Liver (tissue), 3 donors: ENCODE measurements at regions not wholly inside any gene's neighbourhood (a gene's known extent, or its start where the extent isn't known, plus 50 kb on each side); places are given as distances from the start of the nearest gene placed in this dataset.

Source experiments
- CTCF ChIP-seq: fragments of 150-350 bp; IDR thresholded peaks from 2 replicates; pipeline ENCODE4 v1.5.1; 2017; ENCODE audit warnings: improper control_type of control experiment, low read depth, low read length; ENCODE audit not compliant: missing input control
- JUND ChIP-seq, 2 donors: IDR thresholded peaks; 2 replicates each; pipeline ENCODE4 v1.6.1; 2016; ENCODE audit warnings: antibody characterized with exemption in 2 of 2
- REST ChIP-seq: IDR thresholded peaks from 2 replicates; pipeline ENCODE4 v1.6.1; 2016; ENCODE audit warnings: antibody characterized with exemption, mild to moderate bottlenecking
- donor health status: healthy.
- donor health status: healthy.

GRCh38 chr18:42339372-42339771 is 384.3 kb downstream of the PIK3C3 start:
- TF ChIP-seq JUND (IDR thresholded peaks at IDR 0.05) (peak; percentile 78 to 94), CTCF (no peak), REST (no peak)
